Brain microvascular endothelial cell (primary cell): ENCODE measurements at regions not wholly inside any gene's neighbourhood (a gene's known extent, or its start where the extent isn't known, plus 50 kb on each side); places are given as distances from the start of the nearest gene placed in this dataset.

Source experiments
- DNase-seq: peaks from one replicate; pipeline ENCODE4 v3.0.0-alpha.2; 2020
- H3K27ac ChIP-seq: fragments of 250-450 bp; sonication (Bioruptor Pico); 2 replicates; pipeline ENCODE4 v1.5.1; 2020; ENCODE audit warnings: mild to moderate bottlenecking, moderate library complexity
- H3K27me3 ChIP-seq: fragments of 250-450 bp; sonication (Bioruptor Pico); replicated peaks from 2 replicates; pipeline ENCODE4 v1.5.1; 2020; ENCODE audit warnings: mild to moderate bottlenecking
- H3K36me3 ChIP-seq: fragments of 250-450 bp; sonication (Bioruptor Pico); replicated peaks from 2 replicates; pipeline ENCODE4 v1.5.1; 2020; ENCODE audit warnings: mild to moderate bottlenecking
- H3K4me3 ChIP-seq: 2 replicates; pipeline ENCODE4 v1.5.1; 2011; ENCODE audit warnings: low read depth, mild to moderate bottlenecking, control low read depth, low read length, moderate library complexity
- CTCF ChIP-seq: IDR thresholded peaks from 2 replicates; pipeline ENCODE4 v1.5.1; 2011; ENCODE audit warnings: low read depth, mild to moderate bottlenecking, moderate library complexity, low read length, control low read depth, inconsistent platforms; ENCODE audit errors: missing control alignments
- in situ Hi-C: cut with HindIII; loops from 2 replicates; pipeline ENCODE4 v1.10.0; 2017; ENCODE audit warnings: low sequenced_read_pairs, low pct_ligation_motif_present

- no peak for DNase-seq
- peaks cover 3% of the 10 kb centered on the region for H3K27me3 ChIP-seq
- in situ Hi-C loops: no loop called here
These were observed 99.4 kb upstream of the PTPN3 start for GRCh38 chr9:109597496-109597895.

DNA sequence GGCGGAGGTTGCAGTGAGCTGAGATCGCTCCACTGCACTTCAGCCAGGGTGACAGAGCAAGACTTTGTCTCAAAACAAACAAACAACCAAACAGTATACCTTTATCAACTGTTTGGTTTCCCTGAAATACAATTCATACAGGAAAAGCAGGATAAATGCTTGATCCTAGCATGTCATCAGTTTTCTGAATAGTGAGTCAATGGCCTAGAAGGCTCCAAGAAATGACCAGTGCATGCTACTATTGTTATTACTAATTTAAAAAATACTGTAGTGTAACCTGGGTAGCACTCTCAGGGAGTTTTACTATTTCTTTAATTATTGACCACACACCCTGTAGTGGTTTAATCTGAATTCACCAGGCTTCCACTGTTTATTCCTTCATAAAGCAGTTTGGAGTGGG lies 101.0 kb upstream of the PTPN3 start:
- H3K4me3 ChIP-seq: no peak overlapping the region
- no peaks in the 10 kb centered on the region for H3K36me3 ChIP-seq
- no peak overlapping the region for H3K27ac ChIP-seq
- in situ Hi-C loops: no loop called here
- TF ChIP-seq CTCF: no peak
- H3K27me3 ChIP-seq: peaks cover 3% of the 10 kb centered on the region
- DNase-seq: no peak

More at GRCh38 chr9:109597496-109597895, 99.4 kb upstream of the PTPN3 start:
- Histone ChIP-seq H3K36me3 (no peaks in the 10 kb centered on the region), H3K27ac (no peak overlapping the region), H3K4me3 (no peak overlapping the region)
- TF ChIP-seq CTCF: no peak

- no peak overlapping the region for H3K27ac ChIP-seq
- TF ChIP-seq CTCF: no peak
- H3K27me3 ChIP-seq: peaks cover 3% of the 10 kb centered on the region
- no peak for DNase-seq
- H3K4me3 ChIP-seq: no peak overlapping the region
- no peaks in the 10 kb centered on the region for H3K36me3 ChIP-seq
- in situ Hi-C loops: no loop called here
These were observed 101.6 kb upstream of the PTPN3 start for GRCh38 chr9:109599711-109600110.

DNA sequence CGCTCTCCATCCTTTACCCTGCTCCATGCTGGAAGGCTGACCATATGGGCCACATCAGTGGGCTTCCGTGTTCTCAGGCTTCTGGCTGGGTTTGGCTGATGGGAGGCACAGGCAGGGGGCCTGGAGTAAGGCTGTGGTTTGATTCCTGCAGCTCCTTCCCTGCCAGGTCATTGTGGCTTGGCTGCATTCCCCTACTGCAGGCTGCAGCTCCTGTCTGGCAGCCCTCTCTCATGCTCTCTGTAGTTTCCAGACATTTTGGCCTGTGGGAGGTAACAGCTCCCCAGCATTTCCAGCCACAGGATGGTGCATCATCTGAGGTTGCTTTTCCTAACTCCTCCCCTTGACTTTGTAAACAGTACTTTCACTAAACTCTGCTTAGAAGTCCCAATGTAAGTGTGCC lies 102.0 kb upstream of the PTPN3 start:
- no peak overlapping the region for H3K4me3 ChIP-seq
- in situ Hi-C loops: no loop called here
- peaks cover 3% of the 10 kb centered on the region for H3K27me3 ChIP-seq
- no peak overlapping the region for H3K27ac ChIP-seq
- H3K36me3 ChIP-seq: no peaks in the 10 kb centered on the region
- DNase-seq: peak; percentile 91
- TF ChIP-seq CTCF: no peak

DNA sequence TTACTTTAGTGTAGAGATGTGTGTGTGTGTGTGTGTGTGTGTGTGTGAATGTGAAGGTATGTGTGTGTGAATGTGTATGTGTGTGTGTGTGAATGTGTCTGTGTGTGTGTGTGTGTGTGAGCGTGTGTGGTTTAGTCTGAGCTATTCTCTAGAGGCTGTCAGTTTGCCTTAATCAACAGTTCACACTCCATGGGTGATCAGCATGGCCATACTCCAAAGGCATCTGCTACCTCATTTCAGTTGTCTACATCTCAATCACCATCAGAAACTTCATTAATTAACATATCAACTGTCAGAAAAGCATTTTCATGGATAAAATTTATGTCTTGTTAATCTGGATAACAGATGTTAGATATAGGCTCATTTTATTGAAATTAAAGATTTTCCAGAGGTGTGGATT lies 103.1 kb upstream of the PTPN3 start:
- TF ChIP-seq CTCF: no peak
- Histone ChIP-seq H3K36me3 (no peaks in the 10 kb centered on the region), H3K27me3 (peaks cover 3% of the 10 kb centered on the region), H3K4me3 (no peak overlapping the region), H3K27ac (no peak overlapping the region)
- DNase-seq: no peak
- in situ Hi-C loops: no loop called here

GRCh38 chr9:109602987-109603386 lies 104.9 kb upstream of the PTPN3 start:
- no peak for TF ChIP-seq CTCF
- H3K36me3 ChIP-seq: no peaks in the 10 kb centered on the region
- in situ Hi-C loops: no loop called here
- no peak overlapping the region for H3K4me3 ChIP-seq
- peaks cover 3% of the 10 kb centered on the region for H3K27me3 ChIP-seq
- DNase-seq: no peak
- H3K27ac ChIP-seq: no peak overlapping the region
